Mesenchymal stem cell (in vitro differentiated cells and primary cell): ENCODE measurements at regions not wholly inside any gene's neighbourhood (a gene's known extent, or its start where the extent isn't known, plus 50 kb on each side); places are given as distances from the start of the nearest gene placed in this dataset.

Experiments
- DNase-seq: peaks from one replicate; pipeline ENCODE4 v3.0.0-alpha.2; 2013
- H2AFZ ChIP-seq: one replicate; pipeline ENCODE4 v1.6.1; 2013; ENCODE audit warnings: low read depth, mild to moderate bottlenecking, control low read depth, inconsistent platforms, low read length, moderate library complexity
- H2AK5ac ChIP-seq: 2 replicates; pipeline ENCODE4 v1.6.1; 2013; ENCODE audit warnings: low read length, moderate library complexity, mild to moderate bottlenecking, inconsistent platforms; ENCODE audit not compliant: severe bottlenecking
- H2BK120ac ChIP-seq: one replicate; pipeline ENCODE4 v1.6.1; 2013; ENCODE audit warnings: low read depth, mild to moderate bottlenecking, inconsistent platforms, low read length, moderate library complexity
- H2BK12ac ChIP-seq, 2 experiments: one replicate each; pipeline ENCODE4 v1.6.1; 2013; ENCODE audit warnings: inconsistent platforms in 2 of 2, low read length in 2 of 2, mild to moderate bottlenecking in 2 of 2, moderate library complexity in 2 of 2, control low read depth in 1 of 2
- H2BK15ac ChIP-seq: one replicate; pipeline ENCODE4 v1.6.1; 2013; ENCODE audit warnings: mild to moderate bottlenecking, low read depth, inconsistent platforms; ENCODE audit not compliant: poor library complexity, severe bottlenecking
- H2BK5ac ChIP-seq: 2 replicates; pipeline ENCODE4 v1.6.1; 2013; ENCODE audit warnings: low read depth, mild to moderate bottlenecking, low read length, control low read depth, inconsistent platforms; ENCODE audit not compliant: poor library complexity, severe bottlenecking
- H3K14ac ChIP-seq, 2 experiments: one replicate each; pipeline ENCODE4 v1.6.1; 2013; ENCODE audit warnings: inconsistent platforms in 2 of 2, low read length in 2 of 2, control low read depth in 1 of 2, mild to moderate bottlenecking in 1 of 2, moderate library complexity in 1 of 2
- H3K18ac ChIP-seq, 2 experiments: one replicate each; pipeline ENCODE4 v1.6.1; 2013; ENCODE audit warnings: inconsistent platforms in 2 of 2, low read length in 2 of 2, control low read depth in 1 of 2, low read depth in 1 of 2, mild to moderate bottlenecking in 1 of 2
- H3K23ac ChIP-seq, 2 experiments: one replicate each; pipeline ENCODE4 v1.6.1; 2013; ENCODE audit warnings: inconsistent platforms in 2 of 2, low read length in 2 of 2, mild to moderate bottlenecking in 2 of 2, moderate library complexity in 2 of 2, control low read depth in 1 of 2
- H3K27ac ChIP-seq: 2 replicates; pipeline ENCODE4 v1.5.1; 2013; ENCODE audit warnings: mild to moderate bottlenecking, moderate library complexity, low read length, control low read depth, inconsistent platforms; ENCODE audit not compliant: poor library complexity, severe bottlenecking
- H3K27me3 ChIP-seq, 2 experiments: 2 replicates each; pipeline versions ENCODE4 v1.6.1 to v1.7.0; 2013; ENCODE audit warnings: low read length in 2 of 2, mild to moderate bottlenecking in 2 of 2, moderate library complexity in 2 of 2, control low read depth in 1 of 2, inconsistent platforms in 1 of 2; ENCODE audit not compliant: control insufficient read depth in 1 of 2, insufficient read depth in 1 of 2
- H3K36me3 ChIP-seq, 2 experiments: 2 replicates each; pipeline versions ENCODE4 v1.6.1 to v1.7.0; 2013; ENCODE audit warnings: low read length in 2 of 2, control low read depth in 1 of 2, inconsistent platforms in 1 of 2, low read depth in 1 of 2, mild to moderate bottlenecking in 1 of 2; ENCODE audit not compliant: insufficient read depth in 2 of 2, control insufficient read depth in 1 of 2
- H3K4ac ChIP-seq, 2 experiments: one replicate each; pipeline ENCODE4 v1.6.1; 2013; ENCODE audit warnings: inconsistent platforms in 2 of 2, low read length in 2 of 2, mild to moderate bottlenecking in 2 of 2, moderate library complexity in 2 of 2, control low read depth in 1 of 2, low read depth in 1 of 2
- H3K4me1 ChIP-seq: 2 replicates; pipeline ENCODE4 v1.6.1; 2013; ENCODE audit warnings: low read depth, low read length, control low read depth; ENCODE audit not compliant: control insufficient read depth, insufficient read depth
- H3K4me2 ChIP-seq: 2 replicates; pipeline ENCODE4 v1.6.1; 2013; ENCODE audit warnings: low read length, mild to moderate bottlenecking, inconsistent platforms; ENCODE audit not compliant: poor library complexity, severe bottlenecking
- H3K4me3 ChIP-seq, 2 experiments: 2 replicates each; pipeline versions ENCODE4 v1.5.1 to v1.7.0; 2013; ENCODE audit warnings: low read length in 2 of 2, mild to moderate bottlenecking in 2 of 2, control low read depth in 1 of 2, low read depth in 1 of 2; ENCODE audit not compliant: insufficient read depth in 1 of 2
- H3K79me1 ChIP-seq: replicated peaks from 2 replicates; pipeline ENCODE4 v1.6.1; 2013; ENCODE audit warnings: mild to moderate bottlenecking, control low read depth, low read length, inconsistent platforms; ENCODE audit not compliant: poor library complexity, severe bottlenecking
- H3K9ac ChIP-seq: 2 replicates; pipeline ENCODE4 v1.7.0; 2013; ENCODE audit warnings: mild to moderate bottlenecking, low read length, moderate library complexity
- H3K9me3 ChIP-seq: 2 replicates; pipeline ENCODE4 v1.7.0; 2013; ENCODE audit warnings: mild to moderate bottlenecking, low read length; ENCODE audit not compliant: control insufficient read depth
- H4K8ac ChIP-seq: one replicate; pipeline ENCODE4 v1.6.1; 2013; ENCODE audit warnings: inconsistent platforms, mild to moderate bottlenecking, low read length, moderate library complexity
- H4K91ac ChIP-seq: one replicate; pipeline ENCODE4 v1.6.1; 2013; ENCODE audit warnings: mild to moderate bottlenecking, low read length, inconsistent platforms
- whole genome bisulfite sequencing: methylation state at CpG from one replicate; pipeline ENCODE4 v1.1.7; 2013; ENCODE audit warnings: mixed read lengths; 5-methylcytosine and 5-hydroxymethylcytosine counted together

- Histone ChIP-seq H3K4me1 (no peaks in the 10 kb centered on the region), H2AFZ (no peak overlapping the region), H2BK15ac (no peak overlapping the region), H3K18ac (no peak overlapping the region), H3K27ac (no peak overlapping the region), H3K27me3 (peaks cover 0 to 3% of the 10 kb centered on the region in 2 experiments), H4K91ac (no peak overlapping the region), H3K4me2 (no peak overlapping the region), H2AK5ac (no peak overlapping the region), H3K4ac (no peak overlapping the region), H2BK5ac (no peak overlapping the region), H3K9ac (no peak overlapping the region), H3K79me1 (no peaks in the 10 kb centered on the region), H4K8ac (no peak overlapping the region), H3K9me3 (no peaks in the 10 kb centered on the region), H2BK12ac (no peak overlapping the region), H3K4me3 (no peak overlapping the region), H2BK120ac (peak overlapping the region; percentile 37), H3K14ac (no peak overlapping the region), H3K23ac (no peak overlapping the region), H3K36me3 (no peaks in the 10 kb centered on the region)
- 84% methylated on average over 4 of the region's 4 CpGs for WGBS
- DNase-seq = no peak
Measured at GRCh38 chr2:221883976-221884375, 311.9 kb upstream of the EPHA4 start.

DNA sequence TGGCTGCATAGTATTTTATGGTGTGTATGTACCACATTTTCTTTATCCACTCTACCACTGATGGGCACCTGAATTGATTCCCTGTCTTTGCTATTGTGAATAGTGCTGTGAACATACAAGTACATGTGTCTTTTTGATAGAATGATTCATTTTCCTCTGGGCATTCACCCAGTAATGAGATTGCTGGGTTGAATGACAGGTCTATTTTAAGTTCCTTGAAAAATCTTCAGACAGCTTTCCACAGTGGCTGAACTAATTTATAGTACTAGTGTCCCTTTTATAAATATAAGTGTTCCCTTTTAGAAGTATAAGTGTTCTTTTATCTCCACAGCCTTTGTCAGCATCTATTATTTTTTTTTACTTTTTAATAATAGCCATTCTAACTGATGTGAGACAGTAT is 303.9 kb upstream of the EPHA4 start:
- H4K8ac ChIP-seq = no peak overlapping the region
- H3K18ac ChIP-seq = no peak overlapping the region
- H3K27ac ChIP-seq = no peak overlapping the region
- H3K4me2 ChIP-seq = no peak overlapping the region
- H2AK5ac ChIP-seq = no peak overlapping the region
- H3K27me3 ChIP-seq = no peaks in the 10 kb centered on the region
- no peak overlapping the region for H2BK15ac ChIP-seq
- no peak overlapping the region for H2BK5ac ChIP-seq
- H3K9me3 ChIP-seq = peaks cover 6% of the 10 kb centered on the region
- no peak overlapping the region for H3K4me3 ChIP-seq
- no peaks in the 10 kb centered on the region for H3K4me1 ChIP-seq
- H3K36me3 ChIP-seq = no peaks in the 10 kb centered on the region
- no peak overlapping the region for H3K9ac ChIP-seq
- no peak for DNase-seq
- no peak overlapping the region for H2AFZ ChIP-seq
- H2BK120ac ChIP-seq = no peak overlapping the region
- no peaks in the 10 kb centered on the region for H3K79me1 ChIP-seq
- H3K4ac ChIP-seq = no peak overlapping the region
- H3K14ac ChIP-seq = no peak overlapping the region
- no peak overlapping the region for H2BK12ac ChIP-seq
- H3K23ac ChIP-seq = no peak overlapping the region
- no peak overlapping the region for H4K91ac ChIP-seq

DNA sequence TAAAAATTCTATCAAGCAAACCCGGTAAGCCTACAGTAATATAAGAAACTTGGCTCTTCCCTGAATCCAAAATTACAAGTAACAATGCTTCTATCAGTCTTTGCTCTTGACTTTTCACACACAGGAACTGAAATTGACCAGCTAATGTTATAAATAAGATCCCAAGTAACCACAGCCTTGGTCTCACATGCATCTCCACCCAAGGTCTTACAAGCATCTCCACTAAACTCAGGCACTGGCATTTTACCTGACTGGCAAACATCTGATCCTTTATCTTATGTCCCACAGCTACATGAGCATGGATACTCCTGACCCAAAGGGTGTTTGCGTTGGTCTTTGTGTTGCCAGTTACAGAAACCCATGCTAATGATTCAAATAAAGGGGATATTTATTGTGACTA is 302.3 kb upstream of the EPHA4 start:
- H4K91ac ChIP-seq = no peak overlapping the region
- H3K79me1 ChIP-seq = no peaks in the 10 kb centered on the region
- no peak overlapping the region for H2AK5ac ChIP-seq
- H3K4me2 ChIP-seq = no peak overlapping the region
- no peak overlapping the region for H2AFZ ChIP-seq
- no peak overlapping the region for H3K4me3 ChIP-seq
- no peaks in the 10 kb centered on the region for H3K4me1 ChIP-seq
- no peak overlapping the region for H3K23ac ChIP-seq
- H3K4ac ChIP-seq = no peak overlapping the region
- no peak overlapping the region for H3K14ac ChIP-seq
- no peak overlapping the region for H3K27ac ChIP-seq
- H2BK5ac ChIP-seq = no peak overlapping the region
- H4K8ac ChIP-seq = no peak overlapping the region
- H2BK15ac ChIP-seq = no peak overlapping the region
- no peak overlapping the region for H3K9ac ChIP-seq
- H3K36me3 ChIP-seq = no peaks in the 10 kb centered on the region
- H3K27me3 ChIP-seq = no peaks in the 10 kb centered on the region
- WGBS = 88% methylated on average over 2 of the region's 2 CpGs
- no peak for DNase-seq
- no peak overlapping the region for H2BK12ac ChIP-seq
- peaks cover 6% of the 10 kb centered on the region for H3K9me3 ChIP-seq
- H2BK120ac ChIP-seq = no peak overlapping the region
- H3K18ac ChIP-seq = no peak overlapping the region

GRCh38 chr2:221857719-221858118 is 285.6 kb upstream of the EPHA4 start:
- H2BK12ac ChIP-seq = no peak overlapping the region
- no peak overlapping the region for H3K9ac ChIP-seq
- H3K27ac ChIP-seq = no peak overlapping the region
- H3K79me1 ChIP-seq = no peaks in the 10 kb centered on the region
- no peak overlapping the region for H4K8ac ChIP-seq
- H3K4ac ChIP-seq = no peak overlapping the region
- no peak overlapping the region for H2AK5ac ChIP-seq
- H2BK5ac ChIP-seq = no peak overlapping the region
- no peaks in the 10 kb centered on the region for H3K27me3 ChIP-seq
- H4K91ac ChIP-seq = no peak overlapping the region
- DNase-seq = no peak
- H2BK15ac ChIP-seq = no peak overlapping the region
- no peak overlapping the region for H3K14ac ChIP-seq
- 15% methylated on average over 1 of the region's 2 CpGs for WGBS
- no peaks in the 10 kb centered on the region for H3K36me3 ChIP-seq
- peaks cover 4% of the 10 kb centered on the region for H3K9me3 ChIP-seq
- H3K4me1 ChIP-seq = no peaks in the 10 kb centered on the region
- H3K4me3 ChIP-seq = no peak overlapping the region
- no peak overlapping the region for H3K23ac ChIP-seq
- H2BK120ac ChIP-seq = no peak overlapping the region
- no peak overlapping the region for H2AFZ ChIP-seq
- H3K18ac ChIP-seq = no peak overlapping the region
- no peak overlapping the region for H3K4me2 ChIP-seq
